Esophagus squamous epithelium (tissue), 4 donors: ENCODE measurements at regions not wholly inside any gene's neighbourhood (a gene's known extent, or its start where the extent isn't known, plus 50 kb on each side); places are given as distances from the start of the nearest gene placed in this dataset.

Experiments
- CTCF ChIP-seq, 6 experiments: fragments of 450-650 bp in 4 of 6; fragments of 200-600 bp in 2 of 6; sonication (generic) in 2 of 6; IDR thresholded peaks; one replicate each; pipeline ENCODE4 v1.5.1; 2016 to 2019; ENCODE audit warnings: antibody characterized with exemption in 6 of 6, mild to moderate bottlenecking in 4 of 6, moderate library complexity in 4 of 6
- POLR2A ChIP-seq, 4 donors: fragments of 450-650 bp; IDR thresholded peaks; one replicate each; pipeline ENCODE4 v1.6.1; 2017; ENCODE audit warnings: antibody characterized with exemption in 4 of 4, mild to moderate bottlenecking in 4 of 4, moderate library complexity in 3 of 4

GRCh38 chrX:55996649-55997048, 235.5 kb upstream of the KLF8 start:
- TF ChIP-seq POLR2A (IDR thresholded peaks at IDR 0.05) (no peak), CTCF (IDR thresholded peaks at IDR 0.05) (no peak)
